Osteocyte (in vitro differentiated cells): ENCODE measurements at regions not wholly inside any gene's neighbourhood (a gene's known extent, or its start where the extent isn't known, plus 50 kb on each side); places are given as distances from the start of the nearest gene placed in this dataset.

Experiments used
- DNase-seq: peaks from one replicate; pipeline ENCODE4 v3.0.0; 2021; ENCODE audit warnings: mixed read lengths; ENCODE audit not compliant: unreplicated experiment; ENCODE audit errors: extremely low spot score
- H3K27ac Mint-ChIP-seq: one replicate; pipeline ENCODE4 v1.8.0; 2021; ENCODE audit warnings: mild to moderate bottlenecking, mixed read lengths; ENCODE audit not compliant: unreplicated experiment
- H3K27me3 Mint-ChIP-seq: one replicate; pipeline ENCODE4 v1.8.0; 2021; ENCODE audit warnings: mixed read lengths; ENCODE audit not compliant: unreplicated experiment
- H3K36me3 Mint-ChIP-seq: one replicate; pipeline ENCODE4 v1.8.0; 2021; ENCODE audit warnings: mixed read lengths; ENCODE audit not compliant: unreplicated experiment
- H3K4me1 Mint-ChIP-seq: one replicate; pipeline ENCODE4 v1.8.0; 2021; ENCODE audit warnings: mixed read lengths; ENCODE audit not compliant: unreplicated experiment
- H3K4me3 Mint-ChIP-seq: one replicate; pipeline ENCODE4 v1.8.0; 2021; ENCODE audit warnings: mild to moderate bottlenecking, moderate library complexity, mixed read lengths; ENCODE audit not compliant: unreplicated experiment
- H3K9me3 Mint-ChIP-seq: one replicate; pipeline ENCODE4 v1.8.0; 2021; ENCODE audit warnings: mixed read lengths; ENCODE audit not compliant: unreplicated experiment
- TF ChIP-seq, protein P1 (sequence below): fragments of 200-600 bp; sonication (generic); IDR thresholded peaks from 2 replicates; pipeline ENCODE4 v1.5.0; 2021; ENCODE audit warnings: antibody characterized with exemption, mild to moderate bottlenecking, moderate library complexity

DNA sequence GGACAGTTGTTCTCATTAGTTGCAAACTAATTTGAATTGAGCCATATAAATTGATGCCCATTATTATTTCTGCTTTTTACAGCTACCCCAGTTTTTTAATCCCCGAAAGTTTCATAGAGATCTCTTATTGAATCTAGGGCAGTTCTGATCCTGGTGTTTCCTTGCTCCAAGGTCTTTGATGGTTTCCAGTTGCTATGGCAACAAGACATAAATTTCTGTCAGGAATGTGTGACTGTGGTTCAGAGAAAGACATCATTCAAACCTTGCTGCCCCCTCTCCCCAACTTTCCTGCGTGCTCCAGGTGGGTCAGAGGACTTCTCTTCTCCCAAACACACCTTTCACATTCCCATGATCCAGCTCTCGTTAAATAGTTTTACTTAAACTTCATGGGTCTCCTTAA, 63.4 kb downstream of the TAF11L14 start:
- Mint-ChIP-seq H3K4me1 (peaks cover 7% of the 10 kb centered on the region), H3K36me3 (peaks cover 4% of the 10 kb centered on the region), H3K27me3 (no peaks in the 10 kb centered on the region)

DNA sequence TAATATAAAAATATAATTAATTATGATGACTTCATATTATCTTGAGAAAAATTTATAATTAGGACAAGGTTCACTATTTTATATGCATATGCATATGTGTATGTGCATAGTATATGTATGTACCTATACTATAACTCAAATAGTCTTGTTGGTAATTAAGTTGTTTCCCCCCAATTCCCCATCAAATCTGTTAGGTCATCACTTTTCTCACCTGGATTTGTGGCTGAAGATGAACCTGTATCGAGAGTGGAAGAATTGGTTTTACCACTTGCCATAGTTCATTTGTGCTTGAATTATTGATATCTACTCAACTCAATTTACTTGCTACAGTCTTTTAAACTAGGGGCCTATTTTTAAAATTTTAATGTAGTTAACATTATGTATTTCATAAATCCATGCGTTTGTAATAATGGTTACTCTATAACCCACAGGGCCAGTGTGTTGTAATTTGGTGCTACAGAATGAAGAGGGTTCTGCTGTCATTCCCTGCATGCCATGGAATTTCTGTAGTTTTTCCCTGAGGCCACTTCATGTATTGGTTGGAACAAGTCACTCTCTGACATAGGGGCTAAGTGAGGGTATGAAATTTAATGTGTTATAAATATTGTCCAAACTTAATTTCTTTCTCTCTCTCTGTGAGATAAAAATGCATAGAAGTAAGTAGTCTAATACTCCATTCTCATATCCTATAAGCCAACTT, 74.9 kb downstream of the TAF11L14 start:
- H3K36me3 Mint-ChIP-seq, result peaks cover 2% of the 10 kb centered on the region
- H3K27ac Mint-ChIP-seq, result no peak overlapping the region
- no peak overlapping the region for H3K4me3 Mint-ChIP-seq
- H3K9me3 Mint-ChIP-seq, result peaks cover 10% of the 10 kb centered on the region
- TF ChIP-seq, protein P1, sequence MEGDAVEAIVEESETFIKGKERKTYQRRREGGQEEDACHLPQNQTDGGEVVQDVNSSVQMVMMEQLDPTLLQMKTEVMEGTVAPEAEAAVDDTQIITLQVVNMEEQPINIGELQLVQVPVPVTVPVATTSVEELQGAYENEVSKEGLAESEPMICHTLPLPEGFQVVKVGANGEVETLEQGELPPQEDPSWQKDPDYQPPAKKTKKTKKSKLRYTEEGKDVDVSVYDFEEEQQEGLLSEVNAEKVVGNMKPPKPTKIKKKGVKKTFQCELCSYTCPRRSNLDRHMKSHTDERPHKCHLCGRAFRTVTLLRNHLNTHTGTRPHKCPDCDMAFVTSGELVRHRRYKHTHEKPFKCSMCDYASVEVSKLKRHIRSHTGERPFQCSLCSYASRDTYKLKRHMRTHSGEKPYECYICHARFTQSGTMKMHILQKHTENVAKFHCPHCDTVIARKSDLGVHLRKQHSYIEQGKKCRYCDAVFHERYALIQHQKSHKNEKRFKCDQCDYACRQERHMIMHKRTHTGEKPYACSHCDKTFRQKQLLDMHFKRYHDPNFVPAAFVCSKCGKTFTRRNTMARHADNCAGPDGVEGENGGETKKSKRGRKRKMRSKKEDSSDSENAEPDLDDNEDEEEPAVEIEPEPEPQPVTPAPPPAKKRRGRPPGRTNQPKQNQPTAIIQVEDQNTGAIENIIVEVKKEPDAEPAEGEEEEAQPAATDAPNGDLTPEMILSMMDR, result no peak
- H3K27me3 Mint-ChIP-seq, result no peaks in the 10 kb centered on the region
- peaks cover 7% of the 10 kb centered on the region for H3K4me1 Mint-ChIP-seq
- DNase-seq, result no peak

More for the DNA sequence above, 63.4 kb downstream of the TAF11L14 start:
- no peak for DNase-seq
- no peak overlapping the region for H3K4me3 Mint-ChIP-seq
- H3K27ac Mint-ChIP-seq, result no peak overlapping the region
- TF ChIP-seq, protein P1, result no peak
- H3K9me3 Mint-ChIP-seq, result peaks cover 15% of the 10 kb centered on the region

DNA sequence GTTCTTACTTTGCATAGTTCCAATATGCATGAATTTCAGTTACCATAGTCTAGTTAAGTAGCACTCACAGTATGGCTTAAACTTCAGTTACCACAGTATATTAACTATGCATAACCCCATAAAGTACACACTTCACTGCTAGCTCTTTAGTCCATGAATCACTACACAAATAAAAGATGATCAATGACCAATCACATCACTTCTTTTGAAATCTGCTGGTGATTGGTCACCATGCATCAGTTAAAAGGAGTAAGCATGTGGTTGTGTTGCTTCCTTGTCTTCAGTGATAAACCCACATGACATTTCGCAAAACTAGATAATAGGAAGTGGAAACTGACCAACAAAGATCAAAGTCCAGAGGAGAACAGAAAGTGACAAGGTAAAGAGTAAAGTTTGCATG, 79.0 kb downstream of the TAF11L14 start:
- Mint-ChIP-seq H3K27ac (no peak overlapping the region), H3K36me3 (no peaks in the 10 kb centered on the region), H3K4me1 (peaks cover 7% of the 10 kb centered on the region), H3K4me3 (no peak overlapping the region), H3K27me3 (no peaks in the 10 kb centered on the region), H3K9me3 (peaks cover 5% of the 10 kb centered on the region)
- DNase-seq, result no peak
- TF ChIP-seq, protein P1, result no peak

DNA sequence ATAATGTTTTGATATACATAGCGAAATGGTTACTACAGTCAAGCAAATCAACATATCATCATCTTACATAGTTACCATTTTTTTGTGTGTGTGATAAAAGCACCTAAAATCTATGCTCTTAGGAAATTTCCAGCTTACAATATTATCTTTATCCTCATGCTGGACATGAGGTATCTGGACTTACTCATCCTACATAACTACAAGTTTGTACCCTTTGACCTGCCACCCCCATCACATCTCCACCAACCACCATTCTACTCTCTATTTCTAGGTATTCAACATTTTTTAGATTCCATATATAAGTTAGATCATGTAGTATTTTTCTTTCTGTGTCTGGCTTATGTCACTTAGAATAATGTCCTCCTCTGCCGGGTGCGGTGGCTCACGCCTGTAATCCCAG, 79.9 kb downstream of the TAF11L14 start:
- Mint-ChIP-seq H3K4me1 (peaks cover 6% of the 10 kb centered on the region), H3K27me3 (no peaks in the 10 kb centered on the region), H3K36me3 (no peaks in the 10 kb centered on the region), H3K27ac (no peak overlapping the region), H3K9me3 (peaks cover 5% of the 10 kb centered on the region), H3K4me3 (no peak overlapping the region)
- no peak for DNase-seq
- TF ChIP-seq, protein P1, result no peak

DNA sequence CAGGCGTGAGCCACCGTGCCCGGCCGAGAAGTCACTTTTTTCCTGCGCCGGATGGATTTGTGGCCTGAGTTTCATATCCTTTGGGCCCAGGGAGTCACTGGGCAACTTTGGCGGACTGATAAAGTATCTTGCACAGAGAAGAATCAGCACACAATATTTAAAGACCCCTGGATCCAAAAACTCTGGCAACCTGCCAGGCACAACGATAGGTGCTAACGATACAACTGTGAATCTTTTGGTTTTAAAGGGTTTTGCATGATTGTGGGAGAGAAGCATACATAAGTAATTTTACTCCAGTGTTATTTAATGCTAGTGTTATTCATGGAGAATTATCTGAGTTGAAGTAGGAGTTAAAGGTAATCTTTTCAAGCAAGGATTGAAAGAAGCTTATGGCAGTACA, 85.3 kb downstream of the TAF11L14 start:
- no peak for DNase-seq
- peak overlapping the region; percentile 53 for H3K27ac Mint-ChIP-seq
- TF ChIP-seq, protein P1, result no peak
- H3K36me3 Mint-ChIP-seq, result no peaks in the 10 kb centered on the region
- H3K4me3 Mint-ChIP-seq, result no peak overlapping the region
- H3K9me3 Mint-ChIP-seq, result no peaks in the 10 kb centered on the region
- H3K4me1 Mint-ChIP-seq, result peaks cover 14% of the 10 kb centered on the region
- H3K27me3 Mint-ChIP-seq, result no peaks in the 10 kb centered on the region
